Adrenal gland (tissue), 5 donors: ENCODE measurements at regions not wholly inside any gene's neighbourhood (a gene's known extent, or its start where the extent isn't known, plus 50 kb on each side); places are given as distances from the start of the nearest gene placed in this dataset.

Source experiments
- CTCF ChIP-seq, 6 experiments: fragments of 450-650 bp in 4 of 6; fragments of 200-600 bp in 2 of 6; sonication (generic) in 1 of 6; IDR thresholded peaks; 1 replicate in 5 of 6; 2 replicates in 1 of 6; pipeline versions ENCODE4 v1.5.1 to v1.8.0; 2016 to 2021; ENCODE audit warnings: antibody characterized with exemption in 6 of 6, mild to moderate bottlenecking in 2 of 6, moderate library complexity in 1 of 6
- POLR2A ChIP-seq, 2 donors: fragments of 450-650 bp; IDR thresholded peaks; one replicate each; pipeline ENCODE4 v1.6.1; 2017; ENCODE audit warnings: antibody characterized with exemption in 2 of 2, mild to moderate bottlenecking in 2 of 2, moderate library complexity in 1 of 2
- donor health status: DM: no; HTN: no; CAD: no.

GRCh38 chr10:4169448-4169847, 384.4 kb upstream of the KLF6 start:
- TF ChIP-seq CTCF (IDR thresholded peaks at IDR 0.05): no peak
- TF ChIP-seq POLR2A (IDR thresholded peaks at IDR 0.05): no peak
